Pancreas (tissue), 10 donors: ENCODE measurements at regions not wholly inside any gene's neighbourhood (a gene's known extent, or its start where the extent isn't known, plus 50 kb on each side); places are given as distances from the start of the nearest gene placed in this dataset.

ENCODE experiments used
- ATAC-seq, 4 donors: fragments of 200-7000 bp; cut with Tn5 transposase; one replicate each; pipeline versions ENCODE4 v1.8.0 to v1.9.1; 2020; ENCODE audit warnings: mild to moderate bottlenecking in 4 of 4, moderate library complexity in 4 of 4
- DNase-seq, 6 donors: peaks; one replicate each; pipeline ENCODE4 v3.0.0-alpha.2; 2020
- FAIRE-seq: peaks from 2 replicates; lab custom pipeline; 2012; peaks lifted over from hg19 to GRCh38; lab: Jason Lieb, UNC
- H3K27ac ChIP-seq, 4 donors: fragments of 200-600 bp; sonication (generic); 1 replicate in 3 of 4; 2 replicates in 1 of 4; pipeline versions ENCODE4 v1.5.0 to v1.8.0; 2020
- H3K27me3 ChIP-seq, 4 donors: fragments of 200-600 bp; one replicate each; pipeline ENCODE4 v1.8.0; 2021
- H3K36me3 ChIP-seq, 3 donors: fragments of 200-600 bp; sonication (generic) in 1 of 3; one replicate each; pipeline versions ENCODE4 v1.5.0 to v1.8.0; 2020 to 2021
- H3K4me1 ChIP-seq, 3 donors: fragments of 200-600 bp; one replicate each; pipeline ENCODE4 v1.8.0; 2021
- H3K4me3 ChIP-seq, 4 donors: fragments of 200-600 bp; sonication (generic) in 2 of 4; one replicate each; pipeline versions ENCODE4 v1.5.0 to v1.8.0; 2020 to 2021
- H3K9me3 ChIP-seq, 4 donors: fragments of 200-600 bp; one replicate each; pipeline ENCODE4 v1.8.0; 2021
- CTCF ChIP-seq, 4 donors: fragments of 200-600 bp; sonication (generic) in 3 of 4; IDR thresholded peaks; one replicate each; pipeline versions ENCODE4 v1.5.0 to v1.8.0; 2021; ENCODE audit warnings: antibody characterized with exemption in 4 of 4
- WGBS, 2 donors: extraction: QIAGEN DNeasy Blood & Tissue Kit; methylation state at CpG; one replicate each; pipeline ENCODE4 v1.1.7; 2013; 5-methylcytosine and 5-hydroxymethylcytosine counted together
- intact Hi-C, 3 donors: fragments of 100-400 bp; cut with DNase I; formaldehyde crosslinking; loops; one replicate each; pipeline versions ENCODE4 v1.11.1 to v1.14.2; 2022
- donor health status: healthy with polysubstance abuse.
- donor health status: DM: no; HTN: no; CAD: no; lungs with moderate emphysema.
- donor health status: DM: no; HTN: no; CAD: no.
- donor health status: control.
- donor health status: control.
- donor health status: Bipolar disorder and iron deficiency.
- donor health status: DM: yes; HTN: yes; CAD: no.
- donor health status: DM: no; HTN: no; CAD: no.
- donor health status: DM: no; HTN: no; CAD: no.
- donor health status: DM: yes; HTN: yes; CAD: no.

GRCh38 chr4:173585876-173586572, 56.0 kb upstream of the HAND2 start:
- TF ChIP-seq CTCF (IDR thresholded peaks at IDR 0.05) = no peak
- FAIRE-seq (no peak), ATAC-seq (no peak), DNase-seq (no peak)
- Histone ChIP-seq H3K4me3 (no peak overlapping the region), H3K4me1 (no peaks in the 10 kb centered on the region), H3K27ac (no peak overlapping the region), H3K9me3 (no peaks in the 10 kb centered on the region), H3K27me3 (peaks cover 0 to 3% (median 0%) of the 10 kb centered on the region in 4 donors), H3K36me3 (no peaks in the 10 kb centered on the region)
- 61% methylated on average over 9 of the region's 9 CpGs for whole genome bisulfite sequencing, 2 donors
- intact Hi-C loops = no loop called here

GRCh38 chr4:173584506-173584905, 54.5 kb upstream of the HAND2 start:
- no peak for ATAC-seq
- H3K27me3 ChIP-seq = peaks cover 0 to 7% (median 0%) of the 10 kb centered on the region in 4 donors
- intact Hi-C loops = no loop called here
- TF ChIP-seq CTCF (IDR thresholded peaks at IDR 0.05) = no peak
- H3K36me3 ChIP-seq = no peaks in the 10 kb centered on the region
- no peak overlapping the region for H3K4me3 ChIP-seq
- no peak overlapping the region for H3K27ac ChIP-seq
- DNase-seq = no peak
- no peak for FAIRE-seq
- H3K4me1 ChIP-seq = no peaks in the 10 kb centered on the region
- WGBS, 2 donors = 85 to 91% methylated on average over 4 of the region's 4 CpGs
- no peaks in the 10 kb centered on the region for H3K9me3 ChIP-seq
